ENCODE measurements at regions not wholly inside any gene's neighbourhood (a gene's known extent, or its start where the extent isn't known, plus 50 kb on each side); places are given as distances from the start of the nearest gene placed in this dataset.

GRCh38 chr20:52536040-52536439, 344.5 kb upstream of the ZFP64 start:
- H3K27me3 Mint-ChIP-seq, result no peaks in the 10 kb centered on the region
- H3K9me3 Mint-ChIP-seq, result no peaks in the 10 kb centered on the region
- H3K36me3 Mint-ChIP-seq (ENCODE audit: low read depth), result no peaks in the 10 kb centered on the region
- no peaks in the 10 kb centered on the region for H3K4me1 ChIP-seq (ENCODE audit: insufficient read depth, low read length)
- H3K4me3 ChIP-seq (ENCODE audit: low read length), result no peak overlapping the region
- peaks cover 0 to 3% of the 10 kb centered on the region in 2 experiments for H3K9me3 ChIP-seq (ENCODE audit: control insufficient read depth in 1 of 2, insufficient read depth in 1 of 2, low read length in 2 of 2)
- ATAC-seq (ENCODE audit: poor library complexity) (no peak), DNase-seq (no peak)
- H3K27ac Mint-ChIP-seq, result no peak overlapping the region
- intact Hi-C loops (cut with DNase I, micrococcal nuclease), result no loop called here
- no peaks in the 10 kb centered on the region for H3K36me3 ChIP-seq (ENCODE audit: insufficient read depth, low read length)
- no peak for TF ChIP-seq CTCF (IDR thresholded peaks at IDR 0.05)
- ChIA-PET CTCF (no interaction called here), POLR2A (no interaction called here)
- no peak overlapping the region for H3K27ac ChIP-seq (ENCODE audit: low read depth in 1 of 2, low read length in 2 of 2)
- H3K4me1 Mint-ChIP-seq (ENCODE audit: low read depth), result no peaks in the 10 kb centered on the region
- H3K4me3 Mint-ChIP-seq, result no peak overlapping the region
- no peaks in the 10 kb centered on the region for H3K27me3 ChIP-seq (ENCODE audit: control insufficient read depth in 1 of 2, insufficient read depth in 2 of 2, low read length in 2 of 2)

- H3K4me1 Mint-ChIP-seq (ENCODE audit: low read depth), result no peaks in the 10 kb centered on the region
- H3K4me3 Mint-ChIP-seq, result no peak overlapping the region
- H3K27me3 ChIP-seq (ENCODE audit: control insufficient read depth in 1 of 2, insufficient read depth in 2 of 2, low read length in 2 of 2), result no peaks in the 10 kb centered on the region
- ChIA-PET CTCF (no interaction called here), POLR2A (no interaction called here)
- intact Hi-C loops (cut with DNase I, micrococcal nuclease), result no loop called here
- H3K27me3 Mint-ChIP-seq, result no peaks in the 10 kb centered on the region
- no peak overlapping the region for H3K4me3 ChIP-seq (ENCODE audit: low read length)
- H3K9me3 Mint-ChIP-seq, result no peaks in the 10 kb centered on the region
- no peak for ATAC-seq (ENCODE audit: poor library complexity)
- peaks cover 0 to 3% of the 10 kb centered on the region in 2 experiments for H3K9me3 ChIP-seq (ENCODE audit: control insufficient read depth in 1 of 2, insufficient read depth in 1 of 2, low read length in 2 of 2)
- DNase-seq, result no peak
- no peaks in the 10 kb centered on the region for H3K36me3 Mint-ChIP-seq (ENCODE audit: low read depth)
- TF ChIP-seq CTCF (IDR thresholded peaks at IDR 0.05), result no peak
- H3K27ac Mint-ChIP-seq, result no peak overlapping the region
- no peaks in the 10 kb centered on the region for H3K4me1 ChIP-seq (ENCODE audit: insufficient read depth, low read length)
- no peaks in the 10 kb centered on the region for H3K36me3 ChIP-seq (ENCODE audit: insufficient read depth, low read length)
- H3K27ac ChIP-seq (ENCODE audit: low read depth in 1 of 2, low read length in 2 of 2), result no peak overlapping the region
Measured at GRCh38 chr20:52534616-52535015, 343.0 kb upstream of the ZFP64 start.

- no peaks in the 10 kb centered on the region for H3K4me1 ChIP-seq (ENCODE audit: insufficient read depth, low read length)
- H3K4me1 Mint-ChIP-seq (ENCODE audit: low read depth), result no peaks in the 10 kb centered on the region
- intact Hi-C loops (cut with DNase I, micrococcal nuclease), result no loop called here
- no peak overlapping the region for H3K27ac Mint-ChIP-seq
- no peaks in the 10 kb centered on the region for H3K36me3 ChIP-seq (ENCODE audit: insufficient read depth, low read length)
- POLR2A ChIA-PET, result no interaction called here
- H3K4me3 Mint-ChIP-seq, result no peak overlapping the region
- CTCF ChIA-PET, result no interaction called here
- no peak overlapping the region for H3K4me3 ChIP-seq (ENCODE audit: low read length)
- H3K27ac ChIP-seq (ENCODE audit: low read depth in 1 of 2, low read length in 2 of 2), result no peak overlapping the region
- no peak for TF ChIP-seq CTCF (IDR thresholded peaks at IDR 0.05)
- peaks cover 5% of the 10 kb centered on the region for H3K27me3 Mint-ChIP-seq
- H3K9me3 ChIP-seq (ENCODE audit: control insufficient read depth in 1 of 2, insufficient read depth in 1 of 2, low read length in 2 of 2), result peaks cover 0 to 3% of the 10 kb centered on the region in 2 experiments
- ATAC-seq (ENCODE audit: poor library complexity) (no peak), DNase-seq (no peak)
- H3K27me3 ChIP-seq (ENCODE audit: control insufficient read depth in 1 of 2, insufficient read depth in 2 of 2, low read length in 2 of 2), result no peaks in the 10 kb centered on the region
- no peaks in the 10 kb centered on the region for H3K9me3 Mint-ChIP-seq
- H3K36me3 Mint-ChIP-seq (ENCODE audit: low read depth), result no peaks in the 10 kb centered on the region
Measured at GRCh38 chr20:52533401-52533800, 341.8 kb upstream of the ZFP64 start.
